Fibroblast of gingiva (primary cell): ENCODE measurements at regions not wholly inside any gene's neighbourhood (a gene's known extent, or its start where the extent isn't known, plus 50 kb on each side); places are given as distances from the start of the nearest gene placed in this dataset.

ENCODE experiments used
- DNase-seq: peaks from one replicate; pipeline ENCODE4 v3.0.0-alpha.2; 2011; ENCODE audit warnings: low read depth

- DNase-seq = no peak
These were observed 61.7 kb downstream of the KCNJ2 start for GRCh38 chr17:70230850-70231640.

- no peak for DNase-seq
These were observed 63.1 kb downstream of the KCNJ2 start for GRCh38 chr17:70232466-70232865.

- no peak for DNase-seq
These were observed 65.9 kb downstream of the KCNJ2 start for GRCh38 chr17:70235252-70235651.

GRCh38 chr17:70238228-70238627, 68.9 kb downstream of the KCNJ2 start:
- DNase-seq = no peak

- DNase-seq = no peak
These were observed 69.3 kb downstream of the KCNJ2 start for GRCh38 chr17:70238646-70239045.

GRCh38 chr17:70239391-70239826, 70.1 kb downstream of the KCNJ2 start:
- DNase-seq = no peak

DNA sequence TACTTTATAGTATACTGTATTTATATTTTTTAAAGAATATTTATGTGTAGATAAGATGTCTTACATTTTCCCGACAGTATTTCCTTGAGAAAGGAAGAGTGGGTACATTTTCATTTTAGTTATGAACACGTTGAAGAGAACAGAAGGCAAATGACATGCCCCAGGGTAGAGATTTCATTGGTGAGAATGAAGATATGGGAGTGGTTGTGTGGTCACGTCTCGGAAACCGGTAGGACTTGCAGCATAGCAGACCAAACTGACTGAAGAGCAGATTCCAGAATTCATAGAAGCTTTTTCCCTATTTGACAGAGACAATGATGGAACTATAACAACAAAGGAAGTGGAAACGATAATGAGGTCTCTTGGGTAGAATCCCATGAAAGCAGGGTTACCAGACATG, 71.7 kb downstream of the KCNJ2 start:
- no peak for DNase-seq

GRCh38 chr17:70242781-70243437, 73.6 kb downstream of the KCNJ2 start:
- DNase-seq = no peak

GRCh38 chr17:70251706-70252105, 82.4 kb downstream of the KCNJ2 start:
- no peak for DNase-seq

DNA sequence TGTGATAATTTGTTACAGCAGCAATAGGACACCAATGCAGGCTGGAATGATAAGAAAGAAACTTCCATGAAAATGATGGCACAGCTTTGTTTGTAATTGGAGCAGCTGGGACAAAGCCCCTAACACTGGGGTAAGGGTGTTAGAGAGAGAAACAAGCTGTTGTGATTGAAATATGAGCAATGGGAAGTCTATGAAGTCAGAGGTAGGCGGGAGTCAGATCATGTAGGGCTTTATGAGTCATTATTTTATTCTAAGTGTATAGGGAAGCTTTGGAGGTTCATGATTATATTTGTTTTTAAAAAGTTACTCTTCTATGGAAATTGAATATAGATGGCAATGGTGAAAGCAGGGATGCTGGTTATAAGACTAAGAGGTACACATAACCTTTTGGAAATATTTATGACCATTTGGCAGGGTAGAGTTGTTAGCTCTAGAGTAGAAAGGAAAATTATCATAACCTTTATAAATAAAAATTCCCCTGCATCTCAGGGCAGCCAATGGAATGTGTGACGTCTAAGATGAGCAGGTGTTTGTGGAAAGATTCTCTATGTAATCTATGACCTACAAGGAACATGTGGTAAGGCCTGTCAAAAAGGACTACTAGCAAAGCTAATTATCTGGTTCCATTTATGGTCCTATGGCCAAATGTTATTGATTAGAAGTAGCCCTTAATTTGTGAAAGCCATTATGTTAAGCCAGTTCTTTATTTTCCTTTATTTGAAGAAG, 85.6 kb downstream of the KCNJ2 start:
- no peak for DNase-seq

DNA sequence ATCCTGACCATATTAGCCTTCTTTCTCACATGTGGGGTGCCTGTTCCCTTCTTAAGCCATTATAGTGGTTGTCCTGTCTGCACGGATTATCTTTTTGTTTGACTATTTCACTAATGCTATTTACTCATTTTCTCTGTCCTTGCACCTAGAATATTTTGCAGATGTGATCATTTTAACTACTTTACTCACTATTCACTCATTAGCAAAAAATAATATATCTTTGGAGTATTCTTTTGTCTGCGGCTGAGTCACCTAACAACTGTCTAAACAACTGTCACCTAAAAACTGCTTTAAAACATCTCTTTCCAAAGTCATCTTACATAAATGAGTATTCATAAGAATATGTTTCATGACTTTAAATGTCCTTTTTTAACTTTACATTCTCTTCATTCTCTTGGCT, 87.4 kb downstream of the KCNJ2 start:
- DNase-seq = no peak

DNA sequence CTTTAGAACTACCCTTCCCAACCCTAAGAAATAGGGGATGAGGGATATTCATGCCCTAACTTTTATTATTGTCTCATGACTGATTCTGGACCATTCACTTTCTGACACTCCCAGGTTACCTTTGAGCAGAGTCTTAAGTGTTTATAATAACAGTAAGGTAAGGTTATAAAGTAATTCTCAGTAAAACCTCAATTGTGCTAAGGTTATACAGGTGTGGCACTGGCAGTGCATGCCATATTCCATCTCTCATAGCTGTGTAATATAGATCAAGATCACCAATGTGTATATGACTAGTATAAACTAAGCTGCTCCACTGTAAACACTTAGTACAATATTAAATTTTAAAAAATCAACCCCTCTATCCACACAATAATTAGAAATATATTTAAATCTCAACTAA, 89.1 kb downstream of the KCNJ2 start:
- no peak for DNase-seq

DNA sequence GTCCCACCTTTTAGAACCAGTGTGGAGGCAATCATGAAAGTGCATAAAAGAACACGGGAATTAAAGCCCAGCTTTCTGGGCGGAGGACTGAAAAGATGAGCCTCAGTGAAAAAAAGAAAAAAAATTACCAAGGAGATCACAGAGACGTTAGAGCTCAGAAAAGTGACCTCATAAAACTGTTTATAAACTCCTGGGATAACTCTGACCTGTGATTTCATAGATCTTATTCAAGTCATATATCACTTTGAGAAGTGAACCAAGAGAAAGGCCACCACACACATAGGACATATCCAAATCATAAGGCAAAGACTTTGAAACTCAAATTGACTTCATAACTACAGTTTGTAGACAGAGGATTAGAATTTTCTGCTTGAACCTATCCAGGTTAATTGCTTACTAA, 90.1 kb downstream of the KCNJ2 start:
- no peak for DNase-seq

DNA sequence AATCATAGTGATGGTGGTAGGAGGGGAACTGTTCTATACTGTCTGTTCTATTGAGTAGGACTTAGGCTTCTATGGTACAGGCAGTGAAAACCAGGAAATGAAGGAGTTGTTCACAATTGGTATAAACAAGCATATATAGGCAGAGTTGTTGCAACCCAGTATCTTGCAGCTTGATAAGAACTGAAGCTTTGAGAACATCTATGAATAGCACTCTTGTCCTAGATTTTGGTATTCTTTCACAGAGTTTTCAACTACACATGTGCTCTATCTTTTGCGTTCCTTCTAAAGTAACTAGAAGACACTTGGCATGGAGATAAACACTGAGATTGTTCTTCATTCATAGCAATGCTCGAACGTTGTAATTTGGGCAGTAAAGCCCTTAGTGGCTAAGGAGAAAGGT, 91.8 kb downstream of the KCNJ2 start:
- DNase-seq = no peak

DNA sequence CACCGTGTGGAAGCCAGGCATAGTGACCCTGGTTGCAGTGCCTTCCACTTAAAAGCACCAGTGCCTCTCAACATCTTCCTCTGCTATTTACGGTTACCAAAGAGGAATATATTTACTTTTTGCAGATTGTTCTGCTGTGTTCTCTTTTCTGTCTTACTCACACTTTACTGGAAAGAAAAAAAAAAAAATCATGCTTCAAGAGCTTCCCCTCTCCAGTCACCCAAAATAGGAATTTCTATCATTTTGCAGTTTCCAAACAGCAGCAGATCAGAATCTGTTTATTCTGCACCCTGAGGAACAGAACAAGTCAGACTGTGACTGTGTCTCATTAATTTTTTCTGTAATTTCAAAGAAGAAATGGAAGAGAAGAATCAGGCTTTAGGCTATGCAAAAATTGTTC, 96.1 kb downstream of the KCNJ2 start:
- no peak for DNase-seq

DNA sequence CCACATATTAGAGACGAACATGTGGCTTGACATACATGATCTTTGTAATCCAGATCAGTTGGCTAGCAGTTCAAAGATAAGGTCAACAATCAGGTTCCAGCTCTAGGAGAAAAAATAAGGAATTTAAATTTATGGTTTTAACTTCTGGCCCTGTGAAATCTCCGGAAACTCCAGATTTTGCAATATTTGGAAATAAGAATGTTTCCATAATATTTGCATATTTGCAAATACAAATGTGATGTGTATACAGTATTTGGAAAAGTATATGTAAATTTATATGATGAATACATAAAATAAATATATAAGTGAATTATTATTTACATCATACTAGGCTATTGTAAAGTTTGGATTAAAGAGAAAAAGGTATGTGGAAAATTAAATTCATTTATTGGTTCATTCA, 97.1 kb downstream of the KCNJ2 start:
- no peak for DNase-seq

- DNase-seq = no peak
These were observed 99.1 kb downstream of the KCNJ2 start for GRCh38 chr17:70268383-70268782.

DNA sequence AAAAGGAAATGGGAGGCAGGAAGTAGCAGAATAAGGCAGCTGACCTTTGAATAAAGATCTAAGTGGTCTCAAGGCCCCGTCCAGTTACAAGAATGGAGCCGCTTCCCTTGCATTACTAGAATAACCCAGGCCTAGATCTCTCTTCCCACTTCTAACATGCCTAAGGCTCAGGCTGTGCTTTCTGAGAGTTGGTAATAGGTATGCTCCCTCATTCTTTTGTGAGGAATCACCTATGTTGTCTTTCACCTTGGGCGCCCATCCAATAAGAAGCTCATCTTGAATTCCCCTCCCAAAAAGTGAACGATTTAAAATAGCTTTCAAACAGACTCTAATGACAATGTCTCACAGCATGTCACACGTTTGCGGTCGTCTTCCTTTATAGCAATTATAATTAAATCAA, 101.2 kb downstream of the KCNJ2 start:
- DNase-seq = no peak

DNA sequence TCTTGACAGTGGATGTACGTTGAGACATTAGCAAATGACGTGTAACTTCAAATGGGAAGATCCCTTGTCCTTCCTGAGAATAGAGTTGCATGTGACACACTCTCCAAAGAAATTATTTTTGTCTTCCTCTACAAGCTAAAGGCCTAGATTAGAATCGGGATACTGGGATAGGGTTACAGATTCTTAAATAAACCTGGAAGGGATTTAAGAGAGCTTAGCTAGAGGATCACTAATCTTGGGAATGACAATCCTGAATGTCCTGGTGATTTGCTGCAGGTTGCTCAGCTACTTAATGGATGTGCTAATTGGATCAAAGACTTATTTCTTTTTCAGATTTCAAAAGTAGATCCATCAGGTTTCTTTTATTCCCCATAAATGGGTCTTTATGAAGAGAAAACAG, 101.9 kb downstream of the KCNJ2 start:
- DNase-seq = no peak

DNA sequence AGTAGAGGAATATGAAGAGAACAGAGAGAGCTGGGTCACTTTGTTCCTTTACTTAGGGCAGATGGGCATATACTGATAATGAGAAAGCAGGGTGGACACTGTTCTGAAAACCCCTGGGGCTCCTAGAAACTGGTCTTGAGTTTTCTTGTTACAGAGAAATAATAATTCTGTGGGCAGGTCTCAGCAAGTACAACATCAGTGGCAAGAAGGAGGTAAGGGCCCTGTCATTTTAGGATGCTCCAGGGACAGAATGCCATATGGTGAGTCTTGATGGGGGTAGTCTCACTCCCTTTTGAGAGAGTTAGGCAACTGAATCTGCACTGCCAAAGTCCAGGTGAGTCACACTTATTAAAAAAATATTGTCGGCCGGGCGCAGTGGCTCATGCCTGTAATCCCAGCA, 102.3 kb downstream of the KCNJ2 start:
- DNase-seq = no peak

GRCh38 chr17:70274255-70274654, 104.9 kb downstream of the KCNJ2 start:
- DNase-seq = no peak

DNA sequence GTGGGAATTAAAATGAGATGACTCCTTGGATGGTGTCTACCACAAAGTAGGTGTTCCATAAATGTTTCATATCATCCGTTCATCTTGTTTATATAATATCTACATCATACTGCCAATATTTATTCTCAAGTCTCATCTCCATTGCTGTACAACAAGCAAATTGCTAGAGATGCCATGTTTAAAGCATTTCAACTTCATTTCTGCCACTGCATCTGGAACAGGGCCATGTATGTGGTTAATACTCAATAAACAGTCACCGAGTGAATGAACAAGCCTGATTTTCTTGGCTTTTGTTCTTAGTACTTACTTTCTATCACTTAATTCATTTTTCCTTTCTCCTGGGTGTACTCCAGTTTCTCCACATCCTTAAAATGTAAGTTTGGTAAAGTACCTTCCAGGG, 107.6 kb downstream of the KCNJ2 start:
- DNase-seq = no peak

GRCh38 chr17:70278844-70279462, 109.6 kb downstream of the KCNJ2 start:
- no peak for DNase-seq
